Liver (tissue), 8 donors: ENCODE measurements at regions not wholly inside any gene's neighbourhood (a gene's known extent, or its start where the extent isn't known, plus 50 kb on each side); places are given as distances from the start of the nearest gene placed in this dataset.

Source experiments
- DNase-seq: peaks from one replicate; pipeline ENCODE4 v3.0.0-alpha.2; 2017; ENCODE audit warnings: low spot score
- H3K27ac ChIP-seq, 2 donors: one replicate each; pipeline ENCODE4 v1.7.0; 2013; ENCODE audit warnings: inconsistent platforms in 2 of 2, low read length in 2 of 2, control low read depth in 1 of 2, low read depth in 1 of 2, mild to moderate bottlenecking in 1 of 2
- H3K27me3 ChIP-seq, 4 donors: one replicate each; pipeline versions ENCODE4 v1.6.1 to v1.7.0; 2013; ENCODE audit warnings: low read length in 3 of 4, inconsistent platforms in 1 of 4, mild to moderate bottlenecking in 1 of 4, moderate library complexity in 1 of 4; ENCODE audit not compliant: control insufficient read depth in 4 of 4, insufficient read depth in 4 of 4
- H3K36me3 ChIP-seq, 4 donors: one replicate each; pipeline versions ENCODE4 v1.6.1 to v1.7.0; 2013; ENCODE audit warnings: low read length in 3 of 4, mild to moderate bottlenecking in 3 of 4, low read depth in 1 of 4, moderate library complexity in 1 of 4; ENCODE audit not compliant: control insufficient read depth in 4 of 4, insufficient read depth in 3 of 4
- H3K4me1 ChIP-seq, 4 donors: one replicate each; pipeline versions ENCODE4 v1.6.1 to v1.7.0; 2013; ENCODE audit warnings: low read length in 3 of 4, mild to moderate bottlenecking in 3 of 4, moderate library complexity in 1 of 4; ENCODE audit not compliant: control insufficient read depth in 4 of 4, insufficient read depth in 4 of 4
- H3K4me3 ChIP-seq, 3 donors: one replicate each; pipeline versions ENCODE4 v1.6.1 to v1.7.0; 2013; ENCODE audit warnings: low read length in 3 of 3, control low read depth in 1 of 3, low read depth in 1 of 3, mild to moderate bottlenecking in 1 of 3
- H3K9ac ChIP-seq, 2 donors: one replicate each; pipeline ENCODE4 v1.7.0; 2013; ENCODE audit warnings: low read length in 2 of 2, mild to moderate bottlenecking in 2 of 2, moderate library complexity in 2 of 2, control low read depth in 1 of 2, low read depth in 1 of 2
- H3K9me3 ChIP-seq, 4 donors: one replicate each; pipeline versions ENCODE4 v1.6.1 to v1.7.0; 2013; ENCODE audit warnings: low read length in 3 of 4; ENCODE audit not compliant: control insufficient read depth in 4 of 4
- ATF3 ChIP-seq: IDR thresholded peaks from 2 replicates; pipeline ENCODE4 v1.6.1; 2016; ENCODE audit warnings: antibody characterized with exemption
- CTCF ChIP-seq: fragments of 150-350 bp; IDR thresholded peaks from 2 replicates; pipeline ENCODE4 v1.5.1; 2017; ENCODE audit warnings: improper control_type of control experiment, low read depth, low read length; ENCODE audit not compliant: missing input control
- EGR1 ChIP-seq, 2 donors: IDR thresholded peaks; 2 replicates each; pipeline ENCODE4 v1.6.1; 2016 to 2018; ENCODE audit warnings: antibody characterized with exemption in 2 of 2, low read depth in 2 of 2
- FOXA1 ChIP-seq: IDR thresholded peaks from 2 replicates; pipeline ENCODE4 v1.6.1; 2016; ENCODE audit warnings: antibody characterized with exemption
- FOXA2 ChIP-seq: IDR thresholded peaks from 2 replicates; pipeline ENCODE4 v1.6.1; 2016; ENCODE audit warnings: antibody characterized with exemption
- GABPA ChIP-seq, 2 donors: IDR thresholded peaks in 1 of 2; conservative IDR thresholded peaks in 1 of 2; 2 replicates each; pipeline ENCODE4 v1.6.1; 2016; ENCODE audit warnings: antibody characterized with exemption in 2 of 2, mild to moderate bottlenecking in 1 of 2, moderate library complexity in 1 of 2
- HNF4A ChIP-seq, 2 donors: conservative IDR thresholded peaks; 2 replicates each; pipeline ENCODE4 v1.6.1; 2016; ENCODE audit warnings: antibody characterized with exemption in 2 of 2, mild to moderate bottlenecking in 2 of 2
- HNF4G ChIP-seq: IDR thresholded peaks from 2 replicates; pipeline ENCODE4 v1.6.1; 2016; ENCODE audit warnings: antibody characterized with exemption
- JUND ChIP-seq, 2 donors: IDR thresholded peaks; 2 replicates each; pipeline ENCODE4 v1.6.1; 2016; ENCODE audit warnings: antibody characterized with exemption in 2 of 2
- MAX ChIP-seq: IDR thresholded peaks from 2 replicates; pipeline ENCODE4 v1.6.1; 2016; ENCODE audit warnings: antibody characterized with exemption
- NR2F2 ChIP-seq: IDR thresholded peaks from 2 replicates; pipeline ENCODE4 v1.6.1; 2016; ENCODE audit warnings: antibody characterized with exemption
- RAD21 ChIP-seq, 2 donors: IDR thresholded peaks; 2 replicates each; pipeline ENCODE4 v1.6.1; 2016; ENCODE audit warnings: antibody characterized with exemption in 2 of 2, mild to moderate bottlenecking in 2 of 2
- REST ChIP-seq: IDR thresholded peaks from 2 replicates; pipeline ENCODE4 v1.6.1; 2016; ENCODE audit warnings: antibody characterized with exemption, mild to moderate bottlenecking
- RXRA ChIP-seq, 2 donors: IDR thresholded peaks; 2 replicates each; pipeline ENCODE4 v1.6.1; 2017 to 2018; ENCODE audit warnings: antibody characterized with exemption in 2 of 2, mild to moderate bottlenecking in 1 of 2
- SP1 ChIP-seq: IDR thresholded peaks from 2 replicates; pipeline ENCODE4 v1.6.1; 2018; ENCODE audit warnings: antibody characterized with exemption, mild to moderate bottlenecking
- TAF1 ChIP-seq: conservative IDR thresholded peaks from 2 replicates; pipeline ENCODE4 v1.6.1; 2016; ENCODE audit warnings: antibody characterized with exemption, mild to moderate bottlenecking
- YY1 ChIP-seq: IDR thresholded peaks from 2 replicates; pipeline ENCODE4 v1.6.1; 2016; ENCODE audit warnings: antibody characterized with exemption, mild to moderate bottlenecking
- ZBTB33 ChIP-seq: IDR thresholded peaks from 2 replicates; pipeline ENCODE4 v1.6.1; 2016; ENCODE audit warnings: antibody characterized with exemption
- WGBS: extraction: QIAGEN DNeasy Blood & Tissue Kit; methylation state at CpG from one replicate; pipeline ENCODE4 v1.1.7; 2013; 5-methylcytosine and 5-hydroxymethylcytosine counted together
- donor health status: healthy.
- donor health status: healthy.
- donor health status: healthy.
- donor health status: healthy.
- donor health status: healthy.

- Histone ChIP-seq H3K27me3 (peaks cover 0 to 6% (median 3%) of the 10 kb centered on the region in 4 donors), H3K9me3 (no peaks in the 10 kb centered on the region), H3K9ac (no peak overlapping the region), H3K4me1 (no peaks in the 10 kb centered on the region), H3K36me3 (no peaks in the 10 kb centered on the region), H3K4me3 (no peak overlapping the region), H3K27ac (no peak overlapping the region)
- no peak for DNase-seq
- 77% methylated on average over 8 of the region's 8 CpGs for WGBS
- no peak for TF ChIP-seq HNF4A (conservative IDR thresholded peaks at IDR 0.05)
- no peak for TF ChIP-seq RAD21 (IDR thresholded peaks at IDR 0.05)
- no peak for TF ChIP-seq ATF3
- no peak for TF ChIP-seq YY1
- no peak for TF ChIP-seq MAX
- no peak for TF ChIP-seq TAF1
- no peak for TF ChIP-seq FOXA2
- no peak for TF ChIP-seq NR2F2
- TF ChIP-seq FOXA1, result no peak
- no peak for TF ChIP-seq EGR1 (IDR thresholded peaks at IDR 0.05; ENCODE audit: low read depth in 2 of 2)
- no peak for TF ChIP-seq RXRA (IDR thresholded peaks at IDR 0.05)
- TF ChIP-seq GABPA (IDR thresholded peaks at IDR 0.05 in 1 of 2, conservative IDR thresholded peaks at IDR 0.05 in 1 of 2), result no peak
- TF ChIP-seq SP1, result no peak
- no peak for TF ChIP-seq CTCF
- no peak for TF ChIP-seq HNF4G
- TF ChIP-seq ZBTB33, result no peak
- TF ChIP-seq JUND (IDR thresholded peaks at IDR 0.05), result no peak
- TF ChIP-seq REST, result no peak
Observed at GRCh38 chr12:4196805-4197420, 76.6 kb upstream of the CCND2 start.
